HCT116 (cell line): ENCODE measurements at regions not wholly inside any gene's neighbourhood (a gene's known extent, or its start where the extent isn't known, plus 50 kb on each side); places are given as distances from the start of the nearest gene placed in this dataset.

Experiments used
- ATAC-seq: fragments of 200-7000 bp; cut with Tn5 transposase; 2 replicates; pipeline ENCODE4 v1.9.1; 2020; ENCODE audit warnings: mild to moderate bottlenecking, moderate library complexity
- BruUV-seq: library from RNA; stranded (reverse); fragments of 400-500 nt; replicated peaks from 2 replicates; lab custom pipeline; 2021; lab: Mats Ljungman, UMichigan
- CTCF ChIA-PET: fragments of 300-600 bp; sonication (Branson Sonifier 250); formaldehyde crosslinking; loops from one replicate; lab custom pipeline; 2021; ENCODE audit warnings: antibody characterized with exemption; lab: Charles Lee
- POLR2A ChIA-PET: fragments of 300-600, 350-600 bp; sonication (Branson Sonifier 250); formaldehyde crosslinking; loops from one replicate; lab custom pipeline; 2021; ENCODE audit warnings: antibody characterized with exemption; lab: Charles Lee
- RAD21 ChIA-PET, 2 experiments: fragments of 300-600 bp; sonication (Branson Sonifier 250); formaldehyde crosslinking; loops; one replicate each; lab custom pipeline; 2023; ENCODE audit warnings: low total read pairs in 2 of 2; ENCODE audit not compliant: uncharacterized antibody in 2 of 2, unreplicated experiment in 2 of 2, low non-redundant PET in 1 of 2; lab: Charles Lee
- DNase-seq: peaks from one replicate; pipeline ENCODE4 v3.0.0-alpha.2; 2010; ENCODE audit warnings: low read depth, low spot score
- H2AFZ ChIP-seq: fragments of 200-600 bp; shearing (Covaris generic), sonication (generic); 2 replicates; pipeline ENCODE4 v1.6.1; 2017; ENCODE audit warnings: low read depth, mixed run types, mixed read lengths, antibody characterized with exemption, low read length; ENCODE audit not compliant: poor library complexity, severe bottlenecking
- H3K27ac ChIP-seq: 2 replicates; pipeline ENCODE4 v1.5.1; 2012; ENCODE audit warnings: low read depth, low read length
- H3K27me3 ChIP-seq: fragments of 200-600 bp; sonication (generic); 2 replicates; pipeline ENCODE4 v1.6.1; 2016; ENCODE audit warnings: mixed run types, low read length, mixed read lengths; ENCODE audit not compliant: insufficient read depth
- H3K36me3 ChIP-seq, 2 experiments: fragments of 200-500 bp in 1 of 2; fragments of 200-600 bp in 1 of 2; sonication (Bioruptor generic) in 1 of 2; sonication (generic) in 1 of 2; 2 replicates each; pipeline versions ENCODE4 v1.5.1 to v1.6.1; 2014 to 2016; ENCODE audit warnings: low read length in 2 of 2, inconsistent platforms in 1 of 2, mixed read lengths in 1 of 2, mixed run types in 1 of 2; ENCODE audit not compliant: insufficient read depth in 2 of 2, control insufficient read depth in 1 of 2
- H3K4me1 ChIP-seq, 2 experiments: fragments of 200-600 bp in 1 of 2; sonication (generic) in 1 of 2; 2 replicates each; pipeline versions ENCODE4 v1.5.1 to v1.6.1; 2012 to 2017; ENCODE audit warnings: low read length in 2 of 2, inconsistent platforms in 1 of 2, mild to moderate bottlenecking in 1 of 2, mixed read lengths in 1 of 2, mixed run types in 1 of 2, moderate library complexity in 1 of 2; ENCODE audit not compliant: insufficient read depth in 2 of 2, control insufficient read depth in 1 of 2
- H3K4me2 ChIP-seq: fragments of 200-600 bp; sonication (generic); 2 replicates; pipeline ENCODE4 v1.6.1; 2017; ENCODE audit warnings: mixed run types, low read length, mixed read lengths
- H3K4me3 ChIP-seq, 2 experiments: fragments of 200-600 bp in 1 of 2; sonication (generic) in 1 of 2; replicated peaks in 1 of 2; 2 replicates each; pipeline ENCODE4 v1.5.1; 2011 to 2016; ENCODE audit warnings: low read length in 2 of 2, control low read depth in 1 of 2, low read depth in 1 of 2, mild to moderate bottlenecking in 1 of 2, mixed read lengths in 1 of 2, mixed run types in 1 of 2
- H3K79me2 ChIP-seq: fragments of 200-600 bp; sonication (generic); 2 replicates; pipeline ENCODE4 v1.6.1; 2017; ENCODE audit warnings: mild to moderate bottlenecking, mixed run types, low read length, moderate library complexity, mixed read lengths; ENCODE audit not compliant: insufficient read depth
- H3K9ac ChIP-seq: fragments of 200-600 bp; sonication (generic); 2 replicates; pipeline ENCODE4 v1.6.1; 2016; ENCODE audit warnings: low read length, mixed read lengths
- H3K9me2 ChIP-seq: fragments of 200-600 bp; sonication (generic), shearing (Covaris generic); 2 replicates; pipeline ENCODE4 v1.6.1; 2017; ENCODE audit warnings: mixed run types, mild to moderate bottlenecking, moderate library complexity; ENCODE audit not compliant: insufficient read depth
- H3K9me3 ChIP-seq, 2 experiments: fragments of 200-500 bp in 1 of 2; fragments of 200-600 bp in 1 of 2; sonication (Bioruptor generic) in 1 of 2; sonication (generic) in 1 of 2; 2 replicates each; pipeline ENCODE4 v1.6.1; 2014 to 2017; ENCODE audit warnings: low read length in 2 of 2, mixed read lengths in 2 of 2, inconsistent platforms in 1 of 2, low read depth in 1 of 2, mild to moderate bottlenecking in 1 of 2, mixed run types in 1 of 2, moderate library complexity in 1 of 2; ENCODE audit not compliant: control insufficient read depth in 1 of 2, insufficient read depth in 1 of 2
- H4K20me1 ChIP-seq: fragments of 200-600 bp; sonication (generic), shearing (Covaris generic); 2 replicates; pipeline ENCODE4 v1.6.1; 2017; ENCODE audit warnings: mixed run types, mild to moderate bottlenecking, moderate library complexity; ENCODE audit not compliant: insufficient read depth
- CTCF ChIP-seq, 3 experiments: fragments of 200-600 bp in 1 of 3; sonication (generic) in 1 of 3; IDR thresholded peaks in 2 of 3; conservative IDR thresholded peaks in 1 of 3; 2 replicates each; pipeline ENCODE4 v1.5.1; 2012 to 2017; ENCODE audit warnings: low read depth in 2 of 3, low read length in 2 of 3, antibody characterized with exemption in 1 of 3, borderline replicate concordance in 1 of 3, control low read depth in 1 of 3, mild to moderate bottlenecking in 1 of 3, mixed read lengths in 1 of 3, mixed run types in 1 of 3, moderate library complexity in 1 of 3; ENCODE audit not compliant: insufficient read depth in 1 of 3
- EZH2 ChIP-seq: fragments of 200-600 bp; sonication (generic); IDR thresholded peaks from 2 replicates; pipeline ENCODE4 v1.6.1; 2017; ENCODE audit warnings: antibody characterized with exemption, mixed run types
- MAX ChIP-seq: IDR thresholded peaks from 2 replicates; pipeline ENCODE4 v1.6.1; 2012
- SIN3A ChIP-seq: IDR thresholded peaks from 2 replicates; pipeline ENCODE4 v1.6.1; 2012; ENCODE audit warnings: low read depth
- ZBTB33 ChIP-seq: IDR thresholded peaks from 2 replicates; pipeline ENCODE4 v1.6.1; 2011; ENCODE audit warnings: mild to moderate bottlenecking, low read length, moderate library complexity; ENCODE audit not compliant: insufficient replicate concordance; ENCODE audit errors: extremely low read depth
- ZFX ChIP-seq: fragments of 450-650 bp; IDR thresholded peaks from 2 replicates; pipeline ENCODE4 v1.6.1; 2017
- intact Hi-C: fragments of 100-400 bp; cut with micrococcal nuclease; formaldehyde crosslinking; loops from 2 replicates; pipeline ENCODE4 v1.10.0; 2022

GRCh38 chr11:24233041-24233440, 263.8 kb upstream of the LUZP2 start (continued):
- no peak for TF ChIP-seq ZBTB33
- TF ChIP-seq SIN3A: no peak

GRCh38 chr11:24234822-24235508, 261.9 kb upstream of the LUZP2 start:
- ChIA-PET POLR2A (no interaction called here), RAD21 (no interaction called here), CTCF (no interaction called here)
- no peak for TF ChIP-seq ZFX
- no peak for TF ChIP-seq MAX
- no peak for TF ChIP-seq EZH2
- no peak for TF ChIP-seq CTCF (IDR thresholded peaks at IDR 0.05 in 2 of 3, conservative IDR thresholded peaks at IDR 0.05 in 1 of 3; ENCODE audit: borderline replicate concordance in 1 of 3, insufficient read depth in 1 of 3, low read depth in 2 of 3, low read length in 2 of 3)
- no peak overlapping the region for H3K9ac ChIP-seq
- ATAC-seq: no peak
- H4K20me1 ChIP-seq: no peaks in the 10 kb centered on the region
- no peak overlapping the region for H3K4me3 ChIP-seq
- peaks cover 14 to 17% of the 10 kb centered on the region in 2 experiments; a peak in 3 of 4 replicates for H3K9me3 ChIP-seq
- H3K9me2 ChIP-seq: no peaks in the 10 kb centered on the region
- BruUV-seq: no TSS peak
- no peaks in the 10 kb centered on the region for H3K27me3 ChIP-seq
- no peaks in the 10 kb centered on the region for H3K36me3 ChIP-seq
- no peak overlapping the region for H3K4me2 ChIP-seq
- H3K4me1 ChIP-seq: no peaks in the 10 kb centered on the region
- no peak overlapping the region for H2AFZ ChIP-seq
- H3K27ac ChIP-seq: no peak overlapping the region
- intact Hi-C loops: no loop called here
- no peaks in the 10 kb centered on the region for H3K79me2 ChIP-seq
- no peak for DNase-seq
